IMR-90 (cell line): ENCODE measurements at regions not wholly inside any gene's neighbourhood (a gene's known extent, or its start where the extent isn't known, plus 50 kb on each side); places are given as distances from the start of the nearest gene placed in this dataset.

Experiments used
- BHLHE40 ChIP-seq: fragments of 150-350 bp; IDR thresholded peaks from 2 replicates; pipeline ENCODE4 v1.6.1; 2016; ENCODE audit warnings: mild to moderate bottlenecking, low read depth, low read length
- CTCF ChIP-seq: conservative IDR thresholded peaks from 2 replicates; pipeline ENCODE4 v1.5.1; 2012; ENCODE audit warnings: mild to moderate bottlenecking, low read depth, low read length, improper control_type of control experiment
- POLR2A ChIP-seq: IDR thresholded peaks from 2 replicates; pipeline ENCODE4 v1.6.1; 2012; ENCODE audit warnings: mild to moderate bottlenecking, low read depth, low read length
- RAD21 ChIP-seq: IDR thresholded peaks from 2 replicates; pipeline ENCODE4 v1.6.1; 2012; ENCODE audit warnings: low read length, improper control_type of control experiment
- RCOR1 ChIP-seq: IDR thresholded peaks from 2 replicates; pipeline ENCODE4 v1.6.1; 2012; ENCODE audit warnings: mild to moderate bottlenecking, low read length, improper control_type of control experiment; ENCODE audit not compliant: insufficient replicate concordance
- RFX5 ChIP-seq: IDR thresholded peaks from 2 replicates; pipeline ENCODE4 v1.8.0; 2012; ENCODE audit warnings: low read depth, mild to moderate bottlenecking, low read length, moderate library complexity
- SMC3 ChIP-seq: fragments of 150-350 bp; IDR thresholded peaks from 2 replicates; pipeline ENCODE4 v1.6.1; 2016; ENCODE audit warnings: low read depth, mild to moderate bottlenecking, antibody characterized with exemption, low read length, moderate library complexity

- no peak for TF ChIP-seq CTCF
- TF ChIP-seq BHLHE40 = no peak
- no peak for TF ChIP-seq RFX5
- TF ChIP-seq RCOR1 = no peak
- no peak for TF ChIP-seq POLR2A
- no peak for TF ChIP-seq RAD21
- no peak for TF ChIP-seq SMC3
Observed at GRCh38 chr5:142387024-142387682, 62.3 kb upstream of the SPRY4 start.
